Keratinocyte (primary cell): ENCODE measurements at regions not wholly inside any gene's neighbourhood (a gene's known extent, or its start where the extent isn't known, plus 50 kb on each side); places are given as distances from the start of the nearest gene placed in this dataset.

Source experiments
- DNase-seq: peaks from one replicate; pipeline ENCODE4 v3.0.0-alpha.2; 2011; ENCODE audit warnings: low read depth, missing footprints, low spot score
- FAIRE-seq: peaks from 2 replicates; lab custom pipeline; 2011; peaks lifted over from hg19 to GRCh38; lab: Jason Lieb, UNC
- H2AFZ ChIP-seq: 2 replicates; pipeline ENCODE4 v1.6.0; 2012; ENCODE audit warnings: low read length, control low read depth, inconsistent platforms; ENCODE audit not compliant: control insufficient read depth
- H3K27ac ChIP-seq: 2 replicates; pipeline ENCODE4 v1.5.1; 2011; ENCODE audit warnings: low read length; ENCODE audit not compliant: control insufficient read depth, insufficient read depth
- H3K27me3 ChIP-seq: 3 replicates; pipeline ENCODE4 v1.6.0; 2011; ENCODE audit warnings: low read length; ENCODE audit not compliant: control insufficient read depth, insufficient read depth; ENCODE audit errors: extremely low read depth
- H3K36me3 ChIP-seq, 2 experiments: 2 replicates in 1 of 2; 3 replicates in 1 of 2; pipeline ENCODE4 v1.5.1; 2011; ENCODE audit warnings: low read length in 2 of 2, mild to moderate bottlenecking in 1 of 2; ENCODE audit not compliant: control insufficient read depth in 2 of 2, insufficient read depth in 2 of 2; ENCODE audit errors: extremely low read depth in 1 of 2
- H3K4me1 ChIP-seq: 3 replicates; pipeline ENCODE4 v1.5.1; 2011; ENCODE audit warnings: low read length; ENCODE audit not compliant: control insufficient read depth, insufficient read depth; ENCODE audit errors: extremely low read depth
- H3K4me2 ChIP-seq: 3 replicates; pipeline ENCODE4 v1.6.0; 2011; ENCODE audit warnings: low read depth, low read length; ENCODE audit not compliant: control insufficient read depth, insufficient read depth; ENCODE audit errors: extremely low read depth
- H3K4me3 ChIP-seq, 3 experiments: fragments of 200-600 bp in 1 of 3; sonication (generic) in 1 of 3; 2 replicates in 2 of 3; 3 replicates in 1 of 3; pipeline ENCODE4 v1.5.1; 2011 to 2016; ENCODE audit warnings: low read length in 3 of 3, mild to moderate bottlenecking in 3 of 3, control low read depth in 2 of 3, inconsistent platforms in 1 of 3, low read depth in 1 of 3, mixed read lengths in 1 of 3, mixed run types in 1 of 3, moderate library complexity in 1 of 3; ENCODE audit not compliant: control insufficient read depth in 2 of 3, insufficient read depth in 2 of 3; ENCODE audit errors: extremely low read depth in 1 of 3
- H3K79me2 ChIP-seq: 2 replicates; pipeline ENCODE4 v1.6.0; 2012; ENCODE audit warnings: low read length; ENCODE audit not compliant: control insufficient read depth, insufficient read depth
- H3K9ac ChIP-seq: 3 replicates; pipeline ENCODE4 v1.6.0; 2011; ENCODE audit warnings: low read length; ENCODE audit not compliant: control insufficient read depth, insufficient read depth; ENCODE audit errors: extremely low read depth
- H3K9me1 ChIP-seq: 3 replicates; pipeline ENCODE4 v1.6.0; 2011; ENCODE audit warnings: low read length; ENCODE audit not compliant: control insufficient read depth, insufficient read depth; ENCODE audit errors: extremely low read depth
- H3K9me3 ChIP-seq: 2 replicates; pipeline ENCODE4 v1.5.1; 2012; ENCODE audit warnings: low read depth, low read length; ENCODE audit not compliant: control insufficient read depth
- H4K20me1 ChIP-seq: 3 replicates; pipeline ENCODE4 v1.6.0; 2011; ENCODE audit warnings: low read length; ENCODE audit not compliant: control insufficient read depth, insufficient read depth; ENCODE audit errors: extremely low read depth
- CTCF ChIP-seq, 3 experiments: IDR thresholded peaks in 1 of 3; conservative IDR thresholded peaks in 1 of 3; optimal IDR thresholded peaks in 1 of 3; 2 replicates in 2 of 3; 3 replicates in 1 of 3; pipeline versions ENCODE3 to v1.5.1; 2011; ENCODE audit warnings: low read length in 3 of 3, mild to moderate bottlenecking in 3 of 3, moderate library complexity in 2 of 3, control low read depth in 1 of 3, inconsistent platforms in 1 of 3; ENCODE audit not compliant: insufficient read depth in 2 of 3; ENCODE audit errors: extremely low read depth in 1 of 3
- EZH2 ChIP-seq: IDR thresholded peaks from one replicate; pipeline ENCODE4 v1.6.1; 2012; ENCODE audit warnings: inconsistent platforms, mild to moderate bottlenecking, low read length, moderate library complexity
- dilution Hi-C: fragments of 300-500 bp; cut with MboI; formaldehyde crosslinking; loops from one replicate; pipeline ENCODE4 v1.7.0; 2020; ENCODE audit warnings: low sequenced_read_pairs; ENCODE audit not compliant: extremely low pct_ligation_motif_present

GRCh38 chr7:15905251-15906040, 219.0 kb upstream of the MEOX2 start:
- no peaks in the 10 kb centered on the region for H3K4me1 ChIP-seq
- TF ChIP-seq CTCF (optimal IDR thresholded peaks at IDR 0.05 in 1 of 3, IDR thresholded peaks at IDR 0.05 in 1 of 3, conservative IDR thresholded peaks at IDR 0.05 in 1 of 3; ENCODE audit: extremely low read depth in 1 of 3, insufficient read depth in 2 of 3, low read length in 3 of 3) (no peak), EZH2 (no peak)
- no peaks in the 10 kb centered on the region for H3K27me3 ChIP-seq
- no peaks in the 10 kb centered on the region for H4K20me1 ChIP-seq
- H3K9me3 ChIP-seq, result no peaks in the 10 kb centered on the region
- H3K9me1 ChIP-seq, result no peaks in the 10 kb centered on the region
- no peak overlapping the region for H3K4me3 ChIP-seq
- H3K79me2 ChIP-seq, result no peaks in the 10 kb centered on the region
- H2AFZ ChIP-seq, result no peak overlapping the region
- DNase-seq (no peak), FAIRE-seq (no peak)
- H3K27ac ChIP-seq, result no peak overlapping the region
- H3K4me2 ChIP-seq, result no peak overlapping the region
- no peak overlapping the region for H3K9ac ChIP-seq
- no peaks in the 10 kb centered on the region for H3K36me3 ChIP-seq
- dilution Hi-C loops, result no loop called here

- H4K20me1 ChIP-seq, result no peaks in the 10 kb centered on the region
- dilution Hi-C loops, result no loop called here
Measured at GRCh38 chr7:15891151-15891881, 204.8 kb upstream of the MEOX2 start.

More at GRCh38 chr7:15891151-15891881, 204.8 kb upstream of the MEOX2 start:
- H3K9me3 ChIP-seq, result no peaks in the 10 kb centered on the region
- FAIRE-seq (no peak), DNase-seq (no peak)
- no peak overlapping the region for H2AFZ ChIP-seq
- H3K36me3 ChIP-seq, result no peaks in the 10 kb centered on the region
- H3K79me2 ChIP-seq, result no peaks in the 10 kb centered on the region
- no peak overlapping the region for H3K4me3 ChIP-seq
- H3K9ac ChIP-seq, result no peak overlapping the region
- no peaks in the 10 kb centered on the region for H3K9me1 ChIP-seq
- H3K27ac ChIP-seq, result no peak overlapping the region
- no peaks in the 10 kb centered on the region for H3K27me3 ChIP-seq
- no peaks in the 10 kb centered on the region for H3K4me1 ChIP-seq
- TF ChIP-seq CTCF (optimal IDR thresholded peaks at IDR 0.05 in 1 of 3, IDR thresholded peaks at IDR 0.05 in 1 of 3, conservative IDR thresholded peaks at IDR 0.05 in 1 of 3; ENCODE audit: extremely low read depth in 1 of 3, insufficient read depth in 2 of 3, low read length in 3 of 3) (no peak), EZH2 (no peak)
- H3K4me2 ChIP-seq, result no peak overlapping the region
